Stimulated activated CD4-positive, alpha-beta T cell treated with anti-CD3 and anti-CD28 coated beads, Interleukin-12 subunit alpha, Interleukin-12 subunit beta, amount 100 ng/mL, for 48 hours (primary cell): ENCODE measurements at regions not wholly inside any gene's neighbourhood (a gene's known extent, or its start where the extent isn't known, plus 50 kb on each side); places are given as distances from the start of the nearest gene placed in this dataset.

ENCODE experiments used
- DNase-seq, 3 donors: peaks; one replicate each; pipeline ENCODE4 v3.0.0-alpha.2; 2020; ENCODE audit warnings: low read depth in 2 of 3, low spot score in 1 of 3

DNA sequence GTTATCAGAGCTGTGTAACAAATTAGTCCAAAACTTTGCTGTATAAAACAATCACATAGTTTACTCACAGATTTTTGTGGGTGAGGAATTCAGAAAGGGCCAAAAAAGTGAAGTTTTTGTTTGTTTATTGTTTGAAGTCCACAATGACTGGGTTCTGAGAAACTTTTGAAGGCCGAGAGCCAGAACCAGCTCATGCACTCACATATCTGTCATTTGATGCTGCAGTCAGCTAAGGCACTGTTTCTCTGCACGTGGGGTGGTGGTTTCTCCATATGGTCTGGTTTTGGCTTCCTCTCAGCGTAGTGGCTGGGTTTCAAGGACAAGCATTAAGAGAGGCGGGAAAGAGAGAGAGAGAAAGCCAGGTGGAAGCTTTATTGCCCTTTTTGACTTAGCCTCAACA, 131.8 kb downstream of the TWIST2 start:
- no peak for DNase-seq

DNA sequence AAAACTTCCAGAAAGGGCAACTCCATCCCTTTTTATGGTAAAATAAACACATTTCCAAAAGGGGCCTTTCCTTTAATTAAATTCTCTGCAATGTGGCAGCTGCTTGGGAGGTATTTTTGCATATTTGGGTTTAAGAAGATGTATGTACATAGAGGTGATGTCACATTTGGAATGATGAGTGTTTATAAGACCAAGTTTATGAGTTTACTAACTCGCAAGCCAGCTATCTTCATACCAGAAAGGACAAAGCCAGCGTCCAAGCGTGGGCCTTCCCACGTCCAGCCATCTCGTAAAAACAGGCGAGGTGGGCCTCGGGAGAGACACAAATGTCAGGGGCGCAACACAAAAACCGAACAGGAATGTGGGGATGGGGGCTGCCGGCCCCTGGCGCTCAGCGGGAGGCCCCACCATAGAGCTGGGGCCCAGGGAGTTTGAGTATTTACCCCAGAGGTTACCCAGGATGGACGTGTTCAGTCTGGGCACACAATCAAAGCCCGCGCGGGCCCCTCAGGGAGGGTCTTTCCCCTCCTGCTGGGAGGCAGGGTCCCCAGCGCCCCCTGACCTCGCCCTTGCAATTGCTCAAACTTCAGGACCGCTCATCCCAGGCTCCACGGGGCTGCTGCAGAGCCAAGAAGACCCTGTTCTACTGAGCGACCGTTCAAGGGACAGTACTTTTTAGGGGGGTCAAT, 137.3 kb downstream of the TWIST2 start:
- DNase-seq = no peak

DNA sequence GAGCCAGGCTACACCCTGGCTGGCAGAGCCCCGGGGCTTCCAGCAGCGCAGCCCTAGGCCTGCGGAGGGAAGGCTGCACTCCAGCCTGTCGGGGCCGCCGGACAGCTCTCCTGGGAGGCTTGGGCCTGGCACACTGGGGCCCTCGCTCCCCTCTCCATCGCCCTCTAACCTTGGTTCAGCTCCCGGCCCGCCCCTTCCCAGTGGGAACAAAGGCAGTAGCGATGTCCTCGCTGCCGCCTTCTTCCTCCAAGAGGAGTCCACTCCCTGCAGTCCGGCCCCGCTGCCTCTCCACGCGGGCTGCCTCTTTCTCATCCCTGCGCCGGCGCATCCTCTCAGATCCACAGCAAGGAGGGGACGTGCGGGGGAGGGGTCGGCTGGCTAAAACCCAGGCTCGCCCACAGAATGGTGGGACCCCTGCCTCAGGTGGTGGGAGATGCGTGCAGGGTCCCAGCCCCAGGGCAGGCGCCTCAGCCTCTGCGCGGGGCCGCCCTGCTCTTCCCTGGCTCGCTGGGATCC, 138.1 kb downstream of the TWIST2 start:
- no peak for DNase-seq

DNA sequence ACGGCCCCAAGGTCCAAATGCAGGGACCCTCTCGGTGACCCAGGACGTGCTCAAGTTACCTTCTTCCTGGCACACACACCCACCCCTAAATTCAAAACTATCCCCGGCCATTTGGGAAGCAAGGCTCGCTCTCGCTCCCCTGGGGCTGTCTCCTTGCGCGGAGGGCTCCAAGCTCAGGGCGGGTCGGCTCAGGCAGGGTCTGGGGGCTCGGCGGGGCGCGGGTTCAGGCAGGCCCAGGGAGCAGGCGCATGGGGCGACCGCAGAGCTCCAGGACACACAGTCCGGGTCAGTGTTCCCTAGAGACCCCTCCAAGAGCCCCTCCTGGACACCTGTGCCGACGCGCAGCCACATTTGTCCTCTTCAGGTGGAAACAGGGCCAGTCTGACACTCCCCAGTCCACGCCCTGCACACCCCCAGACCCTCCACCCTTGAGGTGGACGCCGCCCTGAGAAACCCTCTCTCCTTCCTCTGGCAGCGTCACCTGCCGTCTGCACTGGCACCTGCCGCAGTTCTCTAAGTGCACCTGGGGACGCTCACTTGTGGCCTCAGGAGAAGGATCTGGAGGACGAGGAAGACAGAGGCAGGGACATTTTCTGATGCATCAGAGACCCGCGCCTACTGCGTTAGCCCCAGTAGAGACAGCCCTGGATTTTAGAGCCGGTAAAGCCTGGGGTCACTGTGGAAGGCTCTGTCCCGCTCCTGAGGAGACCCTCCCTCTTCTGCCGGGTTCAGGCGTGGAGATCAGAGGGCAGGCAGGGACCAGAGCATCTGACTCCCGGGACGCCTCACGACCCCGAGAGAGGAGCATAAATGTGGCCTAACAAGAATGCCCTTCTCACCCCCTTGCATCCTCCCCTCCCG, 138.8 kb downstream of the TWIST2 start:
- no peak for DNase-seq

DNA sequence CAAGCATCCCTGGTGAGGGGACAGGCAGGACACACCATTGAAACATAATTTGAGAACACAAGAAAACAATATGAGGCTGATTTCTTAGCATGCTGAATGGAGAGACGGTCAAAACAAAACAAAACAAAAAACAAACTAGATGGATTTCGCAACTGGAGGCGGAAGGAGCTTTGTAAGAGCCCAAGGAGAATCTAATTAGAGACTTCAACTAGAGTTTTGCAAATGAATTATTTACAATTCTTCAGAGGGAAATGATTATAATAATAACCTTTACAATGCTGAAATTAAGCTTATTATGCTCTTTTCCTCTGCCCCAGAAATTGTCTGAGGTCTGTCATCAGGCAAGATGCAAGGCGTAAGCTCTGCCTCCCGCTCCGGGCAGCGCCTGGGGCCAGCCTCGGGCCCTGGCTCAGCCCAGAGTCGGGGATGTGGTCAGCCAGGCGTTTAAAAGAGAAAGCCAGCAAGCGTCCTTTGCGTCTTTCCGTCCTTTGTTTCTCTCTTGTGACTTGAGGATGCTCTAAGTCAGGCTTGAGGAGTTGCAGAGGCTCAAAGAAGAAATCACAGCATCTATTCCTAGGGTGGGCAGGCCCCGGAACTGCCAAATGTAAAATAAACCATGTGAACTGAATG, 139.6 kb downstream of the TWIST2 start:
- DNase-seq = no peak

DNA sequence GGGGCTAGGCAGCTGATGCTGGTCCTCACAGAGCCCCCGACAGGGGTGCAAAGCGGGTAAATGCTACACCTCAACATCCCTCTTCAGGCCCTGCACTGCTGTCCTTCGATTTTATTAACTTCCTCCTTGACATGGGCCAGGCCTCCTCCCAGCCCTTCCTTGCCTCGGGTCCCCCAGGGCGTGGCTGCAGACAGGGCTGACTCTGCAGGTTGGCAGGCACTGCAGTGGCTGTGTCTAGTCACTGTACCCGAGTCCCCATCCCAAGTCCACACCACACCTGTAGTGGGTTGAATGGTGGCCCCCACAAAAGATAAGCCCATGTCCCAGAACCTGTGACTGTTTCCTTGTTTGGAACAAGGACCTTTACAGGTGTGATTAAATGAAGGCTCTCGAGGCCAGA, 140.2 kb downstream of the TWIST2 start:
- no peak for DNase-seq

DNA sequence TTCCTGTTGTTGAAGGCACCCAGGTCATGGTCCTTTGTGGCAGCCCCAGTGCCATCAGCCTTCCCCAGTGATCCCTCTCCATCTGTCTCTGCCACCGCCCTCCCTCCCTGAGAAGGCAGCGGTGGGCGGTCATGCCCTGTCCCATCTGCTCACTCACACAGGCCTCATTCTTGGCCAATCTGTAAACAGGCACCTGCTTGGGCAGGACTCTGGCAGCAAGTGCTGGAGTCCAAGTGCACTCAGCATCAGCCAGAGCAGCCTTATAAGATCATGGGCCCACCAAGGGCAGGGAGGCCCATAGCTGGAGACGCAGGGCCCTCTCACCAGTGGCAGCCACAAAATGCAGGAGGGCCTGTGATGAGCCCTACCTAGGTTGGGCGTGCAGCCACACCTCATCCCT, 140.9 kb downstream of the TWIST2 start:
- DNase-seq = no peak

DNA sequence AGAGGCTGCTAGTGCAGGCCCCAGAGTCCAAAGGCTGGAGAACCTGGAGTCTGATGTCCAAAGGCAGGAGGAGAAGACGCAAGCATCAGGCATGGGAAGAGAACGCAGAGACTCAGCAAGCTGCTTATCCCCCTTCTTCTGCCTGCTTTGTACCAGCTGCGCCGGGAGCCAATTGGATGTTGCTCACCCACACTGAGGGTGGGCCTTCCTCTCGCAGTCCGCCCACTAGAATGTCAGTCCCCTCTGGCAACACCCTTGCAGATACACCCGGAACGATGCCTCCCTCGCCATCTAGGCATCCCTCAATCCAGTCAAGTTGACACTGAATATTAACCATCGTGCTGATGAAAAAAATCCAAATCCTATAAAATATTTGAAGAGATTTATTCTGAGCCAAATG, 141.6 kb downstream of the TWIST2 start:
- DNase-seq = no peak

DNA sequence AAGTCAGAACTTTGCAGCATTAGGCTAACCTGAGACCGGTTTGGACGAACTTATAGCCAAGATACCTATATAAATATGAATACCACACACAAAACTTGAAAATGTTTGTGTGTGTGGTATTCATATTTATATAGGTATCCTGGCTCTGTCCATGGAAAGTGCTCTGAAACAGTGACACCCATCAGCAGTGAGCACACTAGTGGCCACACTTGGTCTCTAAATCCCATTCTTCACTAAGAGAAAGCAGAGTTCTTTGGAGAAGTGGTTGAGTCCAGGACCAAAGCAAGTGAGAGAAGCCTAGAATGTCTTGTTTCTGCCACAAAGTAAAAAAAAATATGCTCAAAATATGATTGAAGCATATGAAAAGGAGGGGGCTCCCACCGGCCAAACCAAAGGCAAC, 146.5 kb downstream of the TWIST2 start:
- no peak for DNase-seq

DNA sequence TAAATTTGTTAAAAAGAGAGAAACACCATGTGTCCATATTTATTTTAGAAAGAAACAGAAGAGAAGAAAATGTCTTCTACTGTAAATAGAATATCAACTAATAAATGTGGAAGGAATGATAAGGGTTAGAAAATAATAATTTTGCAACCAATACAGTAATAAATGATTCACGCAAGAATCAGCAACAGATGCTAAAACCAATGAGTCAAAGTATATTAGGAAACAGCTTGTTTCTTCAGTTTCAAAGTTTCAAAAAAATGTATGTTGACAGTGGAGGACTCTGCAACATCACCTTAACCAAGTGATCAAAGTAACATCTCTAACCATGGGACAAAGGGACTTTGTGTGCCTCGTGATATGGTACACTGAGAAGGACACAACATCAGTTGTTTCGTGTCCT, 147.0 kb downstream of the TWIST2 start:
- DNase-seq = no peak

DNA sequence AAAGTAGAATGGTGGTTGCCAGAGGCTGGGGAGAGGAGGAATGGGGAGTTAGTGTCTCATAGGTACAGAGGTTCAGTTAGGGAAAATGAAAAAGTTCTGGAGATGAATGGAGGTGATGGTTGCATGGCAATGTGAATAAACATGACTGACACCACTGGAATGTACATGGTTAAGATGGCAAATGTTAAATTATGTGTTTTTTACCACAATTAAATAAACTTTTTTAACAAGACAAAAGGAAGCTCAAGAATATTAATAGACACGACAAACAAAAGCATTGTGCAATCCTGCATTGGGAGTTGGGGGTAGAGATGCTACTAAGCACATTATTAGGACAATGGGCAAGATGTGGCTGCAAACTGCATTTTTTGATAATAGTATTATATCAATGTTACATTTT, 147.7 kb downstream of the TWIST2 start:
- no peak for DNase-seq

DNA sequence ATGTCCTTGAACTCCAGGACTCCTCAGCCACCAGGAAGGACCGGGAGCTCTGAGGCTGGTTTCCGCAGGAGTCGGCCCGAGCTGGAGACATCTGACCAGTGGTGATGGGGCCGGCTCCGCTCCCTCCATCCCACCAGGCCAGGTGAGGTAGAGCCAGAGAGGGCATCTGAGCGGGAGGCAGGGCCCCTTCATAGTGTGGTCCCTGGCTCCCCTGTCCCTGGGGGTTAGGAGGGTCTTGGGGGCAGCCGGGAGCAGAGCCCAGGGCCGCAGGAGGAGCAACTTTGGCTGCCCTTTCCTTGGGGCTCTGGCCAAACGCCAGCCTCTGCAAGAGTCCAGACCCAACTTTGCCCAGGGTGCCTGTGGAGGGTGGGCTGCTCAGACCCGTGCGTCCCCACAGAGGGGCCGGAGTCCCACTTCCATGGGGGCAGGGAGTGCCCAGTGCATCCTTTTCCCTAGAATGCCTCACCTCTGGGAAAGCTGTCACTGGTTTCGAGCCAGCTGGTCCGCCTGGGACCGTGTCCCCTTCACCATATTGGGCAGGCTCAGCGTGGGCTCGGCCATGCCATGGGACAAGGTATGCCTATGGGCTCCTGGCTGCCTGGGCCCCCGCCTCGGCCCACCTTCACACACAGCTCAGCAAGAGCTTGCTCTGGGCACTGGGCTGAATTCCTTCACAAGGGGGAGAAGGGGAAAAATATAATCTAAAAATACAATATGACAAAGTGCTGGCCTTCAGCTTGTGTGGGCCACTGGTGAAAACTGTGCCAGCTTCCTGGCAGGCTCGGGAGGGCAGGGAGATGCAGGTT, 148.6 kb downstream of the TWIST2 start:
- DNase-seq = no peak

DNA sequence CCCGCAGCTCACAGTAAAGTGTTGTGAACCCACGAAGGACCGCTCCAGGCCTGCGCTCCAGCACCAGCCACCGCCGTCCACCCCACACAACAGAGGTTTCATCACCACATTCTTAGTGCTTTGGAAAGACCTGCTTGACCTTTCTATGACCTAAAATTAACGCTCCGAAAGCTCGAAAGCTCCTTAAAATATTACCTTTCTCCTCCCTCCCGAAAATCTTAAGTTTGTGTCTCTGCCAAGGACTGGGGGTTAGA, 149.2 kb downstream of the TWIST2 start:
- no peak for DNase-seq

DNA sequence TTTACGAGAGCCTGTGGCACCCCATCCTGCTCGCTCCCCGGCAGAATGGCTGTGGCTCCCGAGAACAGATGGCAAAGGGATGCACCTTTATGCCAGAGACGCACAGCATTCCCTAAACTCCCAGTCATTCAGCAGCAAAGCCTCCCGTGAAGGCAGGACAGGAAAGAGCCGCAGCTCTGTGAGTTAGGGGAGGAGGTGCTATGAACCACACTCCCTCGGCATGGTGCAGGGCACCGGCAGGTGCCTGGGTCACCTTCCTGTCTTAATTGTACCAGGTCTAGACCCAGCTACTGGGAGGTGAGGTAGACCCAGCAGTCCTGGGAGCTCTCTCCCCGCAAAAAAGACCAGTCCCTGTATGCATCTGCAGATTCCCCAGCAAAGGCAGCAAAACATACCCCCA, 149.8 kb downstream of the TWIST2 start:
- DNase-seq = no peak
